GM23338 (cell line): ENCODE measurements at regions not wholly inside any gene's neighbourhood (a gene's known extent, or its start where the extent isn't known, plus 50 kb on each side); places are given as distances from the start of the nearest gene placed in this dataset.

Source experiments
- ATAC-seq: fragments of 200-7000 bp; cut with Tn5 transposase; 3 replicates; pipeline ENCODE4 v1.9.1; 2020
- DNase-seq: peaks from one replicate; pipeline ENCODE4 v3.0.0-alpha.2; 2015; ENCODE audit warnings: low spot score
- H2AFZ ChIP-seq: fragments of 200-600 bp; sonication (generic); 2 replicates; pipeline ENCODE4 v1.8.0; 2016; ENCODE audit warnings: antibody characterized with exemption, mild to moderate bottlenecking, moderate library complexity
- H3F3A ChIP-seq: fragments of 200-600 bp; sonication (generic); replicated peaks from 2 replicates; pipeline ENCODE4 v1.8.0; 2017; ENCODE audit warnings: antibody characterized with exemption, mixed run types, low read depth
- H3K27ac ChIP-seq: fragments of 200-600 bp; sonication (generic); 2 replicates; pipeline ENCODE4 v1.6.1; 2016; ENCODE audit warnings: low read depth
- H3K27me3 ChIP-seq: fragments of 200-600 bp; sonication (generic); 2 replicates; pipeline ENCODE4 v1.8.0; 2016; ENCODE audit warnings: mild to moderate bottlenecking, mixed run types, moderate library complexity; ENCODE audit not compliant: insufficient read depth
- H3K36me3 ChIP-seq: fragments of 200-600 bp; sonication (generic); 2 replicates; pipeline ENCODE4 v1.8.0; 2016; ENCODE audit warnings: mild to moderate bottlenecking; ENCODE audit not compliant: insufficient read depth
- H3K4me1 ChIP-seq: fragments of 200-600 bp; sonication (generic); 2 replicates; pipeline ENCODE4 v1.8.0; 2016; ENCODE audit warnings: mild to moderate bottlenecking, moderate library complexity; ENCODE audit not compliant: insufficient read depth
- H3K4me2 ChIP-seq: fragments of 200-600 bp; sonication (generic); 2 replicates; pipeline ENCODE4 v1.7.1; 2017; ENCODE audit warnings: mixed run types
- H3K4me3 ChIP-seq: fragments of 200-600 bp; sonication (generic); 2 replicates; pipeline ENCODE4 v1.6.1; 2016; ENCODE audit warnings: mixed run types
- H3K79me2 ChIP-seq: fragments of 200-600 bp; sonication (generic); replicated peaks from 2 replicates; pipeline ENCODE4 v1.8.0; 2017; ENCODE audit warnings: mild to moderate bottlenecking; ENCODE audit not compliant: insufficient read depth
- H3K9me2 ChIP-seq: fragments of 200-600 bp; sonication (generic); 2 replicates; pipeline ENCODE4 v1.8.0; 2017; ENCODE audit not compliant: insufficient read depth
- H4K20me1 ChIP-seq: fragments of 200-600 bp; sonication (generic); replicated peaks from 2 replicates; pipeline ENCODE4 v1.8.0; 2017; ENCODE audit warnings: mild to moderate bottlenecking; ENCODE audit not compliant: insufficient read depth
- H3K27ac Mint-ChIP-seq: 2 replicates; pipeline ENCODE4 v1.8.0; 2020; ENCODE audit warnings: inconsistent platforms, mild to moderate bottlenecking, moderate library complexity, mixed read lengths
- H3K27me3 Mint-ChIP-seq: 3 replicates; pipeline ENCODE4 v1.8.0; 2022; ENCODE audit warnings: low read depth, mild to moderate bottlenecking, moderate library complexity, mixed read lengths, inconsistent platforms; ENCODE audit not compliant: insufficient read depth, poor library complexity
- H3K36me3 Mint-ChIP-seq: 3 replicates; pipeline ENCODE4 v1.8.0; 2021; ENCODE audit warnings: low read depth, mild to moderate bottlenecking, inconsistent platforms, moderate library complexity, mixed read lengths
- H3K4me1 Mint-ChIP-seq: 3 replicates; pipeline ENCODE4 v1.8.0; 2020; ENCODE audit warnings: mild to moderate bottlenecking, inconsistent platforms, mixed read lengths
- H3K4me3 Mint-ChIP-seq: 3 replicates; pipeline ENCODE4 v1.8.0; 2021; ENCODE audit warnings: moderate library complexity, mild to moderate bottlenecking, inconsistent platforms, mixed read lengths
- H3K9me3 Mint-ChIP-seq: 3 replicates; pipeline ENCODE4 v1.8.0; 2020; ENCODE audit warnings: moderate library complexity, mild to moderate bottlenecking, inconsistent platforms, mixed read lengths
- CREB1 ChIP-seq: fragments of 250-450 bp; sonication (Bioruptor Pico); IDR thresholded peaks from 2 replicates; pipeline ENCODE4 v1.5.0; 2020; ENCODE audit warnings: low read depth, mild to moderate bottlenecking, moderate library complexity
- ETS1 ChIP-seq: IDR thresholded peaks from 2 replicates; pipeline ENCODE4 v1.6.1; 2016; ENCODE audit warnings: antibody characterized with exemption
- JUNB ChIP-seq: IDR thresholded peaks from one replicate; pipeline ENCODE4 v1.6.1; 2016; ENCODE audit warnings: antibody characterized with exemption; ENCODE audit not compliant: unreplicated experiment
- POLR2AphosphoS5 ChIP-seq: IDR thresholded peaks from 2 replicates; pipeline ENCODE4 v1.6.1; 2016; ENCODE audit warnings: antibody characterized with exemption, low read depth
- STAT1 ChIP-seq: IDR thresholded peaks from one replicate; pipeline ENCODE4 v1.6.1; 2016; ENCODE audit warnings: antibody characterized with exemption; ENCODE audit not compliant: unreplicated experiment
- ZNF114 ChIP-seq: fragments of 250-450 bp; sonication (Bioruptor Pico); IDR thresholded peaks from 2 replicates; pipeline ENCODE4 v1.5.0; 2020; ENCODE audit warnings: mild to moderate bottlenecking, moderate library complexity
- ZNF331 ChIP-seq: fragments of 250-450 bp; sonication (Bioruptor Pico); IDR thresholded peaks from 2 replicates; pipeline ENCODE4 v1.5.0; 2020; ENCODE audit warnings: low read depth, mild to moderate bottlenecking, moderate library complexity
- TF ChIP-seq, protein P1 (sequence below): IDR thresholded peaks from one replicate; pipeline ENCODE4 v1.6.1; 2018; ENCODE audit warnings: antibody characterized with exemption; ENCODE audit not compliant: unreplicated experiment
- TF ChIP-seq, protein P2 (sequence below), 2 experiments: fragments of 200-600 bp in 1 of 2; sonication (generic) in 1 of 2; conservative IDR thresholded peaks; 2 replicates each; pipeline versions ENCODE4 v1.5.1 to v1.6.1; 2016 to 2017; ENCODE audit warnings: antibody characterized with exemption in 2 of 2, low read depth in 2 of 2, mild to moderate bottlenecking in 2 of 2, moderate library complexity in 1 of 2

DNA sequence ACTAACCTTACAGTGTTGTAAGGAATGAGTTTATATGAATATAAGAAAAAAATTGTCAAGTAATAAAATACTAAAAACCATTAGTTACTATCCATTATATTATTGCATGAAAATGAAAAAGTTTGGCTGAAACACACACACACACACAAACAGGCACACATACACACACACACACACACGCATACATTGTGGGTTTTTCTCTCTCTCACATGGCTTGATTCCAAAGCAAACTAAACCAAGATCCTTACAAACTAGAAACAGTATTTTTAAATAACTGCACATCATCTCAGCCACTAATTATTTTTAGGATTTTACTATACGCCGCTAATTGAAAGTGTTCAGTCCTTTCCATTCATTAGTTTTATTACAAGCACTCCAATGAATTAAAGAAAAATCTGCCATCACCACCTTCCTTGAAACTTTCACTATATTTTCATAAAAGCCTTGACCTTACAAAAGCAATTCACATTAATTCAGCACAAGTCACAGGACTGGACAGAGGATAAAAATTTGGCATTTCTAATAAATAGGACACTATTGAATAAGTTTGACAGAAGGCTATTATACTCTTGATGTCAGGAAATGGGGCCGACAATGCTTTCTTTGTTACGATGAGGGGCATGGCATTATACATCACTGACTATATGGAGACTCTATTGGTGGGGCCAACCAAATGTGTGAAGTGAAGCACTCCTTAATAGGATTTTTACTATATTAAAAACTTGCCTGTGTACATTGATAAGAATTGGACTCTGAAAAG, 187.0 kb upstream of the ESRRG start (continued):
- TF ChIP-seq, protein P1, sequence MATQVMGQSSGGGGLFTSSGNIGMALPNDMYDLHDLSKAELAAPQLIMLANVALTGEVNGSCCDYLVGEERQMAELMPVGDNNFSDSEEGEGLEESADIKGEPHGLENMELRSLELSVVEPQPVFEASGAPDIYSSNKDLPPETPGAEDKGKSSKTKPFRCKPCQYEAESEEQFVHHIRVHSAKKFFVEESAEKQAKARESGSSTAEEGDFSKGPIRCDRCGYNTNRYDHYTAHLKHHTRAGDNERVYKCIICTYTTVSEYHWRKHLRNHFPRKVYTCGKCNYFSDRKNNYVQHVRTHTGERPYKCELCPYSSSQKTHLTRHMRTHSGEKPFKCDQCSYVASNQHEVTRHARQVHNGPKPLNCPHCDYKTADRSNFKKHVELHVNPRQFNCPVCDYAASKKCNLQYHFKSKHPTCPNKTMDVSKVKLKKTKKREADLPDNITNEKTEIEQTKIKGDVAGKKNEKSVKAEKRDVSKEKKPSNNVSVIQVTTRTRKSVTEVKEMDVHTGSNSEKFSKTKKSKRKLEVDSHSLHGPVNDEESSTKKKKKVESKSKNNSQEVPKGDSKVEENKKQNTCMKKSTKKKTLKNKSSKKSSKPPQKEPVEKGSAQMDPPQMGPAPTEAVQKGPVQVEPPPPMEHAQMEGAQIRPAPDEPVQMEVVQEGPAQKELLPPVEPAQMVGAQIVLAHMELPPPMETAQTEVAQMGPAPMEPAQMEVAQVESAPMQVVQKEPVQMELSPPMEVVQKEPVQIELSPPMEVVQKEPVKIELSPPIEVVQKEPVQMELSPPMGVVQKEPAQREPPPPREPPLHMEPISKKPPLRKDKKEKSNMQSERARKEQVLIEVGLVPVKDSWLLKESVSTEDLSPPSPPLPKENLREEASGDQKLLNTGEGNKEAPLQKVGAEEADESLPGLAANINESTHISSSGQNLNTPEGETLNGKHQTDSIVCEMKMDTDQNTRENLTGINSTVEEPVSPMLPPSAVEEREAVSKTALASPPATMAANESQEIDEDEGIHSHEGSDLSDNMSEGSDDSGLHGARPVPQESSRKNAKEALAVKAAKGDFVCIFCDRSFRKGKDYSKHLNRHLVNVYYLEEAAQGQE: no peak

DNA sequence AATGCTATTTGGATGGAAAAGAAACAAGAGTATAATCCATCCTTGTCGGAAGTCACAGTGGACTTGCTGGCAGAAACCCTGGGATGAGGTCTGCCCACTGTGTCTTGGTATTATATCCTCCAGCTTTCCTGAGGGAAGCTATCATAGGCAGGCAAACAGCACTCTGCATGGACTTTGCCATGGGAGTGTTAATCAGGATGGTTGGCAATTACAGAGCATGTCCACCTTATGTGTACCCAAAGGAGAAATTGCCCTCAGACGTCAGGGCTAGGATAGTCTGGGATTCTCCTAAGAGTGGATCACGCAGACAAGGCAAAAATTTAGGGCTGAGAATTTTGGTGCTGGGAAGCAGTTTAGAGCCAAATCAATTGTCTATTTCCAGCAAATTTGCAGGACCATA, 184.9 kb upstream of the ESRRG start:
- Histone ChIP-seq H3K4me1 (no peaks in the 10 kb centered on the region), H3K27me3 (no peaks in the 10 kb centered on the region), H4K20me1 (no peaks in the 10 kb centered on the region), H3K79me2 (no peaks in the 10 kb centered on the region), H3K9me2 (no peaks in the 10 kb centered on the region), H3K4me3 (no peak overlapping the region), H3K27ac (no peak overlapping the region), H3F3A (no peaks in the 10 kb centered on the region), H2AFZ (peak overlapping the region; percentile 53; the same call in 1 of the 2 replicates), H3K36me3 (no peaks in the 10 kb centered on the region), H3K4me2 (no peak overlapping the region)
- no peak overlapping the region for H3K4me3 Mint-ChIP-seq
- H3K4me1 Mint-ChIP-seq: peaks cover 13% of the 10 kb centered on the region
- ATAC-seq: no peak
- no peak overlapping the region for H3K27ac Mint-ChIP-seq
- H3K27me3 Mint-ChIP-seq: peaks cover 2% of the 10 kb centered on the region
- H3K9me3 Mint-ChIP-seq: no peaks in the 10 kb centered on the region
- no peak for DNase-seq
- H3K36me3 Mint-ChIP-seq: no peaks in the 10 kb centered on the region
- TF ChIP-seq ZNF114 (CRISPR knock-in tag): no peak
- TF ChIP-seq STAT1: no peak
- TF ChIP-seq, protein P2, sequence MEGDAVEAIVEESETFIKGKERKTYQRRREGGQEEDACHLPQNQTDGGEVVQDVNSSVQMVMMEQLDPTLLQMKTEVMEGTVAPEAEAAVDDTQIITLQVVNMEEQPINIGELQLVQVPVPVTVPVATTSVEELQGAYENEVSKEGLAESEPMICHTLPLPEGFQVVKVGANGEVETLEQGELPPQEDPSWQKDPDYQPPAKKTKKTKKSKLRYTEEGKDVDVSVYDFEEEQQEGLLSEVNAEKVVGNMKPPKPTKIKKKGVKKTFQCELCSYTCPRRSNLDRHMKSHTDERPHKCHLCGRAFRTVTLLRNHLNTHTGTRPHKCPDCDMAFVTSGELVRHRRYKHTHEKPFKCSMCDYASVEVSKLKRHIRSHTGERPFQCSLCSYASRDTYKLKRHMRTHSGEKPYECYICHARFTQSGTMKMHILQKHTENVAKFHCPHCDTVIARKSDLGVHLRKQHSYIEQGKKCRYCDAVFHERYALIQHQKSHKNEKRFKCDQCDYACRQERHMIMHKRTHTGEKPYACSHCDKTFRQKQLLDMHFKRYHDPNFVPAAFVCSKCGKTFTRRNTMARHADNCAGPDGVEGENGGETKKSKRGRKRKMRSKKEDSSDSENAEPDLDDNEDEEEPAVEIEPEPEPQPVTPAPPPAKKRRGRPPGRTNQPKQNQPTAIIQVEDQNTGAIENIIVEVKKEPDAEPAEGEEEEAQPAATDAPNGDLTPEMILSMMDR (conservative IDR thresholded peaks at IDR 0.05; ENCODE audit: low read depth in 2 of 2): no peak
- TF ChIP-seq CREB1 (CRISPR knock-in tag): no peak
- no peak for TF ChIP-seq POLR2AphosphoS5
- TF ChIP-seq JUNB: no peak
- TF ChIP-seq ETS1: no peak
- no peak for TF ChIP-seq ZNF331 (CRISPR knock-in tag)
- TF ChIP-seq, protein P1: no peak
